Activated CD8-positive, alpha-beta T cell treated with anti-CD3 and anti-CD28 coated beads for 36 hours (primary cell): ENCODE measurements at regions not wholly inside any gene's neighbourhood (a gene's known extent, or its start where the extent isn't known, plus 50 kb on each side); places are given as distances from the start of the nearest gene placed in this dataset.

ENCODE experiments used
- ATAC-seq: fragments of 200-7000 bp; cut with Tn5 transposase; one replicate; pipeline ENCODE4 v1.10.0; 2021; ENCODE audit warnings: mild to moderate bottlenecking, moderate library complexity
- CTCF ChIA-PET: fragments of 350-600 bp; sonication (Branson Sonifier 250); formaldehyde crosslinking; loops from one replicate; lab custom pipeline; 2021; ENCODE audit warnings: antibody characterized with exemption; lab: Charles Lee
- POLR2A ChIA-PET: fragments of 350-600 bp; sonication (Branson Sonifier 250); formaldehyde crosslinking; loops from one replicate; lab custom pipeline; 2021; ENCODE audit warnings: antibody characterized with exemption; lab: Charles Lee
- DNase-seq: peaks from one replicate; pipeline ENCODE4 v3.0.0-alpha.2; 2020
- H3K27ac Mint-ChIP-seq: one replicate; pipeline ENCODE4 v1.8.0; 2021; ENCODE audit warnings: mild to moderate bottlenecking, mixed read lengths
- H3K27me3 Mint-ChIP-seq: one replicate; pipeline ENCODE4 v1.8.0; 2021; ENCODE audit warnings: mixed read lengths
- H3K36me3 Mint-ChIP-seq: one replicate; pipeline ENCODE4 v1.8.0; 2021; ENCODE audit warnings: low read depth, mixed read lengths
- H3K4me1 Mint-ChIP-seq: one replicate; pipeline ENCODE4 v1.8.0; 2021; ENCODE audit warnings: low read depth, mixed read lengths
- H3K4me3 Mint-ChIP-seq: one replicate; pipeline ENCODE4 v1.8.0; 2021; ENCODE audit warnings: mild to moderate bottlenecking, moderate library complexity, mixed read lengths
- H3K9me3 Mint-ChIP-seq: one replicate; pipeline ENCODE4 v1.8.0; 2021; ENCODE audit warnings: mixed read lengths
- CTCF ChIP-seq: fragments of 200-600 bp; IDR thresholded peaks from one replicate; pipeline ENCODE4 v1.8.0; 2022; ENCODE audit warnings: antibody characterized with exemption, mild to moderate bottlenecking
- intact Hi-C: fragments of 100-400 bp; cut with micrococcal nuclease; formaldehyde crosslinking; loops from one replicate; pipeline ENCODE4 v1.10.0; 2022

GRCh38 chr12:58981961-58982360 lies 61.7 kb upstream of the LRIG3 start:
- CTCF ChIA-PET: no interaction called here
- intact Hi-C loops: no loop called here
- DNase-seq (no peak), ATAC-seq (no peak)
- no peak overlapping the region for H3K4me3 Mint-ChIP-seq
- TF ChIP-seq CTCF: no peak
- no peaks in the 10 kb centered on the region for H3K36me3 Mint-ChIP-seq
- no peaks in the 10 kb centered on the region for H3K4me1 Mint-ChIP-seq
- H3K9me3 Mint-ChIP-seq: no peaks in the 10 kb centered on the region
- H3K27me3 Mint-ChIP-seq: no peaks in the 10 kb centered on the region
- H3K27ac Mint-ChIP-seq: no peak overlapping the region
- POLR2A ChIA-PET: no interaction called here

- H3K4me1 Mint-ChIP-seq: no peaks in the 10 kb centered on the region
- ATAC-seq (no peak), DNase-seq (no peak)
- intact Hi-C loops: no loop called here
- ChIA-PET POLR2A (no interaction called here), CTCF (interaction anchor here (0.6 kb wide), 1 partner anchor 352 kb away, joined by 3 read pairs; no protein-coding TSS in a partner anchor)
- no peaks in the 10 kb centered on the region for H3K27me3 Mint-ChIP-seq
- H3K4me3 Mint-ChIP-seq: no peak overlapping the region
- H3K9me3 Mint-ChIP-seq: no peaks in the 10 kb centered on the region
- TF ChIP-seq CTCF: no peak
- no peaks in the 10 kb centered on the region for H3K36me3 Mint-ChIP-seq
- H3K27ac Mint-ChIP-seq: no peak overlapping the region
Measured at GRCh38 chr12:58980768-58981167, 60.5 kb upstream of the LRIG3 start.

GRCh38 chr12:58978717-58979116 lies 58.4 kb upstream of the LRIG3 start:
- ATAC-seq: no peak
- CTCF ChIA-PET: no interaction called here
- no peak for DNase-seq
- TF ChIP-seq CTCF: no peak
- H3K27ac Mint-ChIP-seq: no peak overlapping the region
- no peaks in the 10 kb centered on the region for H3K27me3 Mint-ChIP-seq
- H3K36me3 Mint-ChIP-seq: no peaks in the 10 kb centered on the region
- intact Hi-C loops: no loop called here
- no peaks in the 10 kb centered on the region for H3K4me1 Mint-ChIP-seq
- H3K4me3 Mint-ChIP-seq: no peak overlapping the region
- POLR2A ChIA-PET: no interaction called here
- H3K9me3 Mint-ChIP-seq: no peaks in the 10 kb centered on the region

- no peaks in the 10 kb centered on the region for H3K9me3 Mint-ChIP-seq
- H3K4me1 Mint-ChIP-seq: no peaks in the 10 kb centered on the region
- no peak for ATAC-seq
- no peaks in the 10 kb centered on the region for H3K36me3 Mint-ChIP-seq
- no peak overlapping the region for H3K27ac Mint-ChIP-seq
- TF ChIP-seq CTCF: no peak
- ChIA-PET POLR2A (no interaction called here), CTCF (no interaction called here)
- H3K4me3 Mint-ChIP-seq: no peak overlapping the region
- no peak for DNase-seq
- intact Hi-C loops: no loop called here
- H3K27me3 Mint-ChIP-seq: no peaks in the 10 kb centered on the region
Measured at GRCh38 chr12:58977476-58977875, 57.2 kb upstream of the LRIG3 start.

GRCh38 chr12:58976146-58976545 lies 55.8 kb upstream of the LRIG3 start:
- POLR2A ChIA-PET: no interaction called here
- CTCF ChIA-PET: no interaction called here
- Mint-ChIP-seq H3K9me3 (no peaks in the 10 kb centered on the region), H3K4me1 (no peaks in the 10 kb centered on the region), H3K27me3 (no peaks in the 10 kb centered on the region), H3K4me3 (no peak overlapping the region), H3K36me3 (no peaks in the 10 kb centered on the region), H3K27ac (no peak overlapping the region)
- no peak for TF ChIP-seq CTCF
- DNase-seq (no peak), ATAC-seq (no peak)
- intact Hi-C loops: no loop called here
